DMS 273 (cell line): ENCODE measurements at regions not wholly inside any gene's neighbourhood (a gene's known extent, or its start where the extent isn't known, plus 50 kb on each side); places are given as distances from the start of the nearest gene placed in this dataset.

Experiments used
- DNase-seq: peaks from one replicate; lab custom pipeline; 2025; ENCODE audit not compliant: unreplicated experiment; lab: John Stamatoyannopoulos, UW

- peak; percentile 57 for DNase-seq
Observed at GRCh38 chr2:222797261-222797660, 63.6 kb upstream of the ACSL3 start.

- DNase-seq: no peak
Observed at GRCh38 chr2:222797871-222798270, 63.0 kb upstream of the ACSL3 start.

GRCh38 chr2:222798528-222798927 lies 62.3 kb upstream of the ACSL3 start:
- DNase-seq: no peak

- DNase-seq: no peak
Observed at GRCh38 chr2:222799262-222799918, 61.4 kb upstream of the ACSL3 start.

- peak; percentile 20 for DNase-seq
Observed at GRCh38 chr2:222802514-222803196, 58.2 kb upstream of the ACSL3 start.

- DNase-seq: no peak
Observed at GRCh38 chr2:222804351-222804750, 56.5 kb upstream of the ACSL3 start.

- no peak for DNase-seq
Observed at GRCh38 chr2:222805591-222806304, 55.1 kb upstream of the ACSL3 start.

- DNase-seq: no peak
Observed at GRCh38 chr2:222806526-222807137, 54.2 kb upstream of the ACSL3 start.

GRCh38 chr2:222807431-222807830 lies 53.4 kb upstream of the ACSL3 start:
- DNase-seq: no peak

GRCh38 chr2:222809582-222809981 lies 51.3 kb upstream of the ACSL3 start:
- no peak for DNase-seq

GRCh38 chr2:222810044-222810443 lies 50.8 kb upstream of the ACSL3 start:
- DNase-seq: no peak
